ENCODE measurements at regions not wholly inside any gene's neighbourhood (a gene's known extent, or its start where the extent isn't known, plus 50 kb on each side); places are given as distances from the start of the nearest gene placed in this dataset.

DNA sequence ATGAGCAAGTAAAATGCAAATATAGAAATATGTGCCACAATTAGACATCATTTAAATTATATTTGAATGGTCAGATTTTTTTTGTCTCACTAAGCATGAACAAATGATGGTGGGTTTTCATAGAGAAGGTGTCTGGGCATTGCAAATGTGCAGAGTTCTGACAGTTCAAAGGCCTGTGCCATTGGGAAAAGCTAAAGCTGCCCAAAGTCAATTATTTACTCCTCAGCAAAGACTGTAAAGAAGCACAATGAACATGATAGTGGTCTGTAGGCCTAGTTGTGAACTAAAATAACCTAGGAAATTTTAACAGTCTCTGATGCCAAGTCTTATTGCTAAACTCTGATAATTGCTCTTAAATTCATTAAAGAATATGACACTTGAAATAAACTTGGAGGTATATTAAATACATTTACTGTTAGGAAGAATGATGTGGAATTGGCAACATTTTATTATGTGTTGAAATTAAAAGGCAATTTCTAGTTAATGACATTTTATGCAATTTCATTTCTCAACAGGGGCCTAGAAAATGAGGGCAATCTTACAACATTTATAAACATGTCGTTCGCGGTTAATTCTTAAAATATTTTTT lies 874.3 kb upstream of the ADAMTS5 start:
- TF ChIP-seq, protein P1, sequence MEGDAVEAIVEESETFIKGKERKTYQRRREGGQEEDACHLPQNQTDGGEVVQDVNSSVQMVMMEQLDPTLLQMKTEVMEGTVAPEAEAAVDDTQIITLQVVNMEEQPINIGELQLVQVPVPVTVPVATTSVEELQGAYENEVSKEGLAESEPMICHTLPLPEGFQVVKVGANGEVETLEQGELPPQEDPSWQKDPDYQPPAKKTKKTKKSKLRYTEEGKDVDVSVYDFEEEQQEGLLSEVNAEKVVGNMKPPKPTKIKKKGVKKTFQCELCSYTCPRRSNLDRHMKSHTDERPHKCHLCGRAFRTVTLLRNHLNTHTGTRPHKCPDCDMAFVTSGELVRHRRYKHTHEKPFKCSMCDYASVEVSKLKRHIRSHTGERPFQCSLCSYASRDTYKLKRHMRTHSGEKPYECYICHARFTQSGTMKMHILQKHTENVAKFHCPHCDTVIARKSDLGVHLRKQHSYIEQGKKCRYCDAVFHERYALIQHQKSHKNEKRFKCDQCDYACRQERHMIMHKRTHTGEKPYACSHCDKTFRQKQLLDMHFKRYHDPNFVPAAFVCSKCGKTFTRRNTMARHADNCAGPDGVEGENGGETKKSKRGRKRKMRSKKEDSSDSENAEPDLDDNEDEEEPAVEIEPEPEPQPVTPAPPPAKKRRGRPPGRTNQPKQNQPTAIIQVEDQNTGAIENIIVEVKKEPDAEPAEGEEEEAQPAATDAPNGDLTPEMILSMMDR (IDR thresholded peaks at IDR 0.05): no peak
- TF ChIP-seq POLR2A (IDR thresholded peaks at IDR 0.05): no peak
